ENCODE measurements at regions not wholly inside any gene's neighbourhood (a gene's known extent, or its start where the extent isn't known, plus 50 kb on each side); places are given as distances from the start of the nearest gene placed in this dataset.

- no peak for DNase-seq
These were observed 351.6 kb downstream of the CYRIA start for GRCh38 chr2:16314001-16314400.

- DNase-seq: no peak
These were observed 352.2 kb downstream of the CYRIA start for GRCh38 chr2:16313235-16313975.

GRCh38 chr2:16312771-16313170 lies 352.9 kb downstream of the CYRIA start:
- no peak for DNase-seq

- no peak for DNase-seq
These were observed 353.9 kb downstream of the CYRIA start for GRCh38 chr2:16311521-16312440.

GRCh38 chr2:16308816-16309215 lies 356.8 kb downstream of the CYRIA start:
- no peak for DNase-seq

- DNase-seq: no peak
These were observed 360.6 kb downstream of the CYRIA start for GRCh38 chr2:16304876-16305590.

GRCh38 chr2:16303761-16304160 lies 361.9 kb downstream of the CYRIA start:
- no peak for DNase-seq

- no peak for DNase-seq
These were observed 362.4 kb downstream of the CYRIA start for GRCh38 chr2:16303273-16303577.

- no peak for DNase-seq
These were observed 362.3 kb downstream of the MYCN start for GRCh38 chr2:16302431-16303272.

GRCh38 chr2:16301961-16302360 lies 361.6 kb downstream of the MYCN start:
- DNase-seq: no peak

GRCh38 chr2:16298866-16299265 lies 358.5 kb downstream of the MYCN start:
- no peak for DNase-seq

- no peak for DNase-seq
These were observed 356.2 kb downstream of the MYCN start for GRCh38 chr2:16296331-16297250.

- DNase-seq: no peak
These were observed 355.6 kb downstream of the MYCN start for GRCh38 chr2:16296038-16296290.

- no peak for DNase-seq
These were observed 354.4 kb downstream of the MYCN start for GRCh38 chr2:16294791-16295190.

GRCh38 chr2:16293871-16294270 lies 353.5 kb downstream of the MYCN start:
- DNase-seq: no peak

GRCh38 chr2:16293398-16293797 lies 353.0 kb downstream of the MYCN start:
- DNase-seq: no peak

GRCh38 chr2:16291731-16292550 lies 351.6 kb downstream of the MYCN start:
- no peak for DNase-seq

GRCh38 chr2:16291226-16291625 lies 350.9 kb downstream of the MYCN start:
- DNase-seq: no peak

- no peak for DNase-seq
These were observed 350.1 kb downstream of the MYCN start for GRCh38 chr2:16290311-16291020.
